IPS-NIHi7 (cell line): ENCODE measurements at regions not wholly inside any gene's neighbourhood (a gene's known extent, or its start where the extent isn't known, plus 50 kb on each side); places are given as distances from the start of the nearest gene placed in this dataset.

Source experiments
- DNase-seq: peaks from one replicate; pipeline ENCODE4 v3.0.0; 2012; ENCODE audit warnings: mixed read lengths; ENCODE audit errors: extremely low spot score

- no peak for DNase-seq
Observed at GRCh38 chr20:7496394-7496991, 443.8 kb downstream of the HAO1 start.

- no peak for DNase-seq
Observed at GRCh38 chr20:7497985-7498384, 442.3 kb downstream of the HAO1 start.

DNA sequence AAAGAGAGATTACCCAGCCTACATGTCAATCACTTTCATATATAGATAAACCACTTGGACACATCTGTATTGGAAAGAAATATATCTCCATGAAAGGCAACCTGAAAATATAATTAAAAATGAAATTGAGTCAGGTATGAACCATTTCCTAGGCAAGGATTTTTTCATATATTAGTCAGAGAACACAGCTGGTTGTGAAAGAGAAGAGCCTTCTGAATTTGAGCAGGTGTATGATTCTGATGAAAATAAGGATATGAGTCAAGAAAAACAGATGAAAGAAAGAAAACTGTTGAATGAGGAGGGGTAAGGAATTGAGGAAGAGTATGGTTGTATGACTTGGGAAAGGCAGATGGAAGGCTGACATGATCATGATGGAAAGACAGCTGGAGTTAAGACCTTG is 441.1 kb downstream of the HAO1 start:
- DNase-seq, result no peak

DNA sequence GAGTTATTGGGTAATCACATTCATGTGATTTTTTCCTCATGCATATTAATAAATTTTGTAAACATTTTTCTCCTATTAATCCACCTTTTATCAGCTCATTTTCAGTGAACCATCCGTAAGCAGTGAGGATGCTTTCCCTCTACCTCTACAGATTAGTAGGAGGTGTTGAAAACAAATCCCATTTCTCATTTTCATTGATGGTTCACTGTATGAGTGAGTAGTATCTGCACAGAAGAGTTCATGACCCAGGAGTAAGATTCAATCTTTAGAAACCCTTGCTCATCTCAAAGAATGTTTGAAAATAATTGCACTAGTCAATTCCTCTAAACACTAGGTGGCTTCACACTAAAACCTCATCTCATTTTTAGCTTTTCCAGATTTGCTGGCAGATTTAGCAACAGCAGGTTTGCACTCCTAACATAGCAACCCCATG is 440.0 kb downstream of the HAO1 start:
- DNase-seq, result no peak

- no peak for DNase-seq
Observed at GRCh38 chr20:7503501-7503900, 436.8 kb downstream of the HAO1 start.

DNA sequence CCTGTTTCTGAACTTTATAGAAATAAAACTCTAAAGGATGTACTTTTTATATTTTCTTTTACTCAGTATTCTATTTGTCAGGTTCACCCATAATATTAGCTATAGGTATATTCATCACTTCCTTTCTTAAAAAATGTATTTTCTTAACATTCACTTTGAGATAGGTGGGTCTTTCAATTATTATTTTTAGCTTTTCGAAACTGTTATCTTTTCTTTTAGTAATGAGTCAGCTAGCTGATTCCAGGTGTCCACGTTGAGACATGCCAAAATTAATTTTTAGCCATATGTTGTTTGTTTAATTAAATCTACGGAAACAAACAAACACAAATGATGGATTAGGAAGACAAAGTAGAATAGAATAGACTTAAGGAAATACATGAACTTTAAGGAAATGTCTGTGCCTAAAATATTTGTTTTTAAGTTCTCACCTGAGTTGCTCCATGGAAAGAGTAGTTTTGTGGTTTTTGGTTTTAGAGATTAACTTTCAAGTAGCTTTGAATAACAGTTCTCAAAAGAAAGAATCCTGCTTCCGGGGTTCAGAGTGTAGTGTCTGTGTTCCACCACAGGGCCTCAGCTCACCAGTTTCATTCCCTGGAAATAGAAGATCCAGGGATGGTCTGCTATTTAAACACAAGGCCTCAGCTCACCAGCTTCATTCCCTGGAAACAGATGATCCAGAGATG is 435.0 kb downstream of the HAO1 start:
- DNase-seq, result no peak

GRCh38 chr20:7505835-7506221 is 434.4 kb downstream of the HAO1 start:
- DNase-seq, result no peak

DNA sequence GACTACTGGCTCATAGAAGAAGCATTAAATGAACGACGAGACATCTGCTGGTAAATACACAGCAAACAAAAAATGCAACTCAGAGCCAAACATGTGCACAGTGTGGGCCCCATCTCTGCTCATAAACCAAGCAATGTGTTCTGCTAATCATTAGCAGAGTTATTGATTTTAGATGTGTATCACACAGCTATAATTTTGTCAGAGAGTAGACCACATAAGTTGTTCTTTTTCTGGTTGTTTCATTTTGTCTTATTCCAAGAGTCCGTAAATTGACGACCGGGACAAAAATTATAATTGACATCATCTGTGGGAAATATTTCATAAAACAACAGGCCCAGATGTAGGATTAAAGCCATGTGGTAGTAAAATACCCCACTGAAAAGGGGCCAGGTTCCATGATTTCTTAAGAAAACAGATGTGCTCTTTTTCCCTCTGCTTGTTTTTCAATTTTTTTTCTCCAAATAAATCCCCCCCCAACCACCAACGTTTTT is 423.6 kb downstream of the HAO1 start:
- no peak for DNase-seq

- no peak for DNase-seq
Observed at GRCh38 chr20:7520361-7520760, 419.9 kb downstream of the HAO1 start.

DNA sequence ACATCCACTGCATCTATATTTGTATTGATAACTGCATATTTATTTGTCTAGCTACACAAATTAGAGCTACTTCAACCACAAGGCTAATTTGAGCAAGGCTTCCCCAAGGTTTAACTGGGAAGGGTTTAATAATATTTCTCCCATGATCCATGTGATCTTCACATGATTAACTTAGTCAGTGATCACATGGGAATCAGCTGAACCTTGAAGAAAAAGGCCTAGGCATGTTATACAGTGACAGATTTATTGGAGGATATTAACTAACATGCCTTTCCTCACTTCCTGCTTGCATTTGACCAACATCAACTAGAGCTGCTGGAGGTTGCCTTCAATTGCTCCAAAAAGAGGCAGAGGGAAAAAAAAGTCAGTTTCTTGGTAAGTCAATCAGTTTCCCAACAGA is 417.0 kb downstream of the HAO1 start:
- DNase-seq, result no peak

DNA sequence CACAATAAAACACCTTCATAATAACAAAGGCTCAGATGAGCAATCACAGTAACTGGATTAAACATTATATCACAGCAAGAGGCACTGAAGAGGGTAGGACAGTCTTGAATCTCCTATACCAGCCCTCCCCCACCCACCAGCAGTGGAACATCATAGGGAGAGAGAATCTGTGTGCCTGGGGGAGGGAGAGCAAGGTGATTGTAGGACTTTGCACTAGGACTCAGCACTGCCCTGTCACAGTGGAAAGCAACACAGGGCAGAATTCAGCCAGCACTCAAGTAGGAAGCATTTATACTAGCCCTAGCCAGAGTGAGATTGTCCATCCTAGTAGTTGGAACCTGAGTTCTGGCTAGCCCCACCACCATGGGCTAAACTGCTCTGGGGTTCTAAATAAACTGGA is 400.2 kb downstream of the HAO1 start:
- no peak for DNase-seq

DNA sequence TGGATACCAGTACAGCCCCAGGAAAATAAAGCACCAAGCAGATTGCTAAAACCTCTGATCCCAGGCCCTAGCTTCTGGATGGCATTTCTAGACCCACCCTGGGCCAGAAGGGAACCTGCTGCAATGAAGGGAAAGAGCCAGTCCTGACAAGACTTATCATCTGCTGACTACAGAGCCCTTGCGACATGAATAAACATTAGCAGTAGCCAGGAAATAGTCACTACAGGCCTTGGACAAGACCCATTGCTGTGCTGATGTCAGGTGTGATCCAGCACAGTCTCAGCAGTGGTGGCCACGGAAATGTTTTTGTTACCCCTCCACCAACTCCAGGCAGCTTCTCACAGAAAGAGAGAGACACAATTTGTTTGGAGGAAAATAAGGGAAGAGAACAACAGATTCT is 399.3 kb downstream of the HAO1 start:
- DNase-seq, result no peak

GRCh38 chr20:7571101-7571500 is 369.2 kb downstream of the HAO1 start:
- no peak for DNase-seq

- no peak for DNase-seq
Observed at GRCh38 chr20:7571521-7572055, 368.7 kb downstream of the HAO1 start.

DNA sequence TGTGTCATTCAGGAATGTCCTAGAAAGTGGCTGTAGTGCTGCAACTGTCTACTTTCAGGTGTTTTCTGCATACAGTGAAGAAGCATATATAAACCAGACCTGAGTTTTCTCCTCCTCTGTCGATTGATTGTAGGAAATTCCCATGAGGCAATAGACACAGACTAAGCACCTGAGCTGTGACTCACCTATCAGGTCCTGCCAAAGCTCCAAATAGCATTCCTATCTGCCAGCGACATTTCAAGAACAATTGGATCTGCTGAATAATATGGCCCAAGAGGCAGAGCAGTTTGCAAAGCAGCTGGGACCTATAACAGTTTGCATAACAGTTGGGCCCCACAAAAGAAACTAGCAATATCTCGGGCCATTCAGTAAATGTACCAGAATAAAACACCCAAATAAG is 360.4 kb downstream of the HAO1 start:
- no peak for DNase-seq

DNA sequence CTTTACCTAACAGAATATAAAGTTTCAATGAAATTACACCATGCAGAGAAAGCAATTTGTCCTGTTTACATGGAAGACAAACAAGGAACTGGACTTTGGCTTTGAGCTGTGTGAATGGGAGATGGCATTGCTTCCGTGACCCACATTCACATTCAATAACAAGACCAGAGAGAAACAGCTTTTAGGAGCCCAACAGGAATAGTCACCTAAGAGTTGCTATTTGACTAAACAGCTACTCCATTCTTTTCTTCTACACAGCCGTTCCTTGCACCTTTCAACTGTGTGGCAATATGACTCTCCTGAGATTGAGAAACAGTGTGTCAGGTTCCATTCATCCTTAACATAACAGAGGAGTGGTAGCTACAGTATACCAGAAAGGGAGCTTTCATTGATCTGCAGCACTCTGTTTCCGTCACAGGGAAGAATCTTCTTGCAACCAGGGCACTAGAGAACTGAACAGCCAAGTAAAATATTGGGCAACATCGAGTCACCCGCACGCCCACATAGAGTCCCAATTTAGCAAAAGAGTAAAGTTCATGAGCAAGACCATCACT is 355.1 kb downstream of the HAO1 start:
- DNase-seq, result no peak

GRCh38 chr20:7586481-7586880 is 353.8 kb downstream of the HAO1 start:
- DNase-seq, result no peak

- DNase-seq, result no peak
Observed at GRCh38 chr20:7589164-7589563, 351.1 kb downstream of the HAO1 start.

DNA sequence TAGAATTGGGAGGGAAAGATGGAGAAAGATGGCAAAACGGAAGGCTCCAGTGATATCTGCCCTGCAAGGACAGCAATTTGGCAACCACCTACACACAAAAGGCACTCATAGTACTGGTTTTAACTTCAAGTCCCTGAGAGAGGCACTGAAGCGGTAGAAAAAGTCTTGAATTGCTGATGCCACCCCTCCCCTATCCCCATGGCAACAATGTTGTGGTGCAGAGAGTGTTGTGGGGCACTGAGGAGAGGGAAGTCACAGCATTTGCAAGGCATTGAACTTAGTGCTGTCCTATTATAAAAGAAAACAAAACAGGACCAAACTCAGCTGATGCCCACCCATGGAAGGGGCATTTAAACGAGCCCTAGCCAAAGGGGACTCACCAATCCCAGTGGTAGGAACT is 343.7 kb downstream of the HAO1 start:
- DNase-seq, result peak; percentile 14

DNA sequence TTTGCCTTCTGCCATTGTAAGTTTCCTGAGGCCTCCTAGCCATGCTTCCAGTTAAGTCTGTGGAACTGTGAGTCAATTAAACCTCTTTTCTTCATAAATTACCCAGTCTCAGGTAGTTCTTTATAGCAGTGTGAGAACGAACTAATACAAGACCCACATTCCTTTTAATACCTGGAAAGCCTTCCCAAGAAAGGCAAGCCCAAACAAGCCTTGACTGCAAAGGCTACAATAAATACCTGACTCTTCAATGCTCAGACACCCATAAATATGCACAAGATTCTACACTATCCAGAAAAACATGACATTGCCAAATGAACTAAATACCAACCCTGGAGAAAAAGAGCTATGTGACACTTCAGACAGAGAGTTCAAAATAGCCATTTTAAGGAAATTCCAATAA is 338.8 kb downstream of the HAO1 start:
- no peak for DNase-seq

DNA sequence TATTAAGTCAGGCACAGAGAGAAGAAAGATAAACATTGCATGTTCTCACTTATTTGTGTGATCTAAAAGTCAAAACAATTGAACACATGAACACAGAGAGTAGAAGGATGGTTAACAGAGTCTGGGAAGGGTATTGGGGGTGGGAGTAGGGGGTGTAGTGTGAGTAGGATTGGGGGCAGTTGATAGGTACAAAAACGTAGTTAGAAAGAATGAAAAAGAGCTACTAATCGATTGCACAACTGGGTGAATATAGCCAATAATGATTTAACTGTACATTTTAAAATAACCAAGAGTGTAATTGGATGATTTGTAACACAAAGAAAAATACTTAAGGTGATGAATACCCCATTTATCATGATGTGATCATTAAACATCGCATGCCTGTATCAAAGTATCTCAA is 333.3 kb downstream of the HAO1 start:
- DNase-seq, result no peak

- DNase-seq, result peak; percentile 22
Observed at GRCh38 chr20:7608250-7608649, 332.0 kb downstream of the HAO1 start.

GRCh38 chr20:7609251-7609650 is 331.0 kb downstream of the HAO1 start:
- DNase-seq, result no peak
